HFF-Myc (cell line): ENCODE measurements at regions not wholly inside any gene's neighbourhood (a gene's known extent, or its start where the extent isn't known, plus 50 kb on each side); places are given as distances from the start of the nearest gene placed in this dataset.

ENCODE experiments used
- DNase-seq: peaks from one replicate; pipeline ENCODE4 v3.0.0-alpha.2; 2011; ENCODE audit warnings: low read depth; ENCODE audit errors: extremely low read depth
- H3K4me3 ChIP-seq: replicated peaks from 2 replicates; pipeline ENCODE4 v1.5.1; 2011; ENCODE audit warnings: low read depth, mild to moderate bottlenecking, control low read depth, low read length
- TF ChIP-seq, protein P1 (sequence below): IDR thresholded peaks from 2 replicates; pipeline ENCODE4 v1.5.1; 2012; ENCODE audit warnings: mild to moderate bottlenecking, low read depth, low read length, control low read depth; ENCODE audit errors: missing control alignments

DNA sequence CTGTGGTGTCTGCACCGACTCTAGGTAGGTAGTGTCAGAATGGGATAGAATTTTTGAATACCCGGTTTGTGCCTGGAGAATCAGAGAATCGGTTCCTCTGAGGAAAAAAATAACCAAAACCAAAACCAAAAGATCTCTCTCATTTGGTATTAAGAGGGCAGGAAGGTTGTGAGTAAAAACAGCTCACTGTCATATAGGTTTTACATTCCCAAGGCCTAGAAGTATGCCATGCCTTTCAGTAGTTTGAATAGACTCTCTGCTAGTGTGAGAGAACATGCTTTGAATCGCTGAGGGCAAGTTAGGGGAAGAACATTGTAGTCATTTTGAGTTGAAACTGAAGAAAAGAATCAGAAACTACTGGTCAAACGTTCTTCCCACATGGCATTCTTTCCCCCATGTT is 411.4 kb upstream of the CD180 start:
- H3K4me3 ChIP-seq = no peak overlapping the region
- no peak for DNase-seq
- TF ChIP-seq, protein P1, sequence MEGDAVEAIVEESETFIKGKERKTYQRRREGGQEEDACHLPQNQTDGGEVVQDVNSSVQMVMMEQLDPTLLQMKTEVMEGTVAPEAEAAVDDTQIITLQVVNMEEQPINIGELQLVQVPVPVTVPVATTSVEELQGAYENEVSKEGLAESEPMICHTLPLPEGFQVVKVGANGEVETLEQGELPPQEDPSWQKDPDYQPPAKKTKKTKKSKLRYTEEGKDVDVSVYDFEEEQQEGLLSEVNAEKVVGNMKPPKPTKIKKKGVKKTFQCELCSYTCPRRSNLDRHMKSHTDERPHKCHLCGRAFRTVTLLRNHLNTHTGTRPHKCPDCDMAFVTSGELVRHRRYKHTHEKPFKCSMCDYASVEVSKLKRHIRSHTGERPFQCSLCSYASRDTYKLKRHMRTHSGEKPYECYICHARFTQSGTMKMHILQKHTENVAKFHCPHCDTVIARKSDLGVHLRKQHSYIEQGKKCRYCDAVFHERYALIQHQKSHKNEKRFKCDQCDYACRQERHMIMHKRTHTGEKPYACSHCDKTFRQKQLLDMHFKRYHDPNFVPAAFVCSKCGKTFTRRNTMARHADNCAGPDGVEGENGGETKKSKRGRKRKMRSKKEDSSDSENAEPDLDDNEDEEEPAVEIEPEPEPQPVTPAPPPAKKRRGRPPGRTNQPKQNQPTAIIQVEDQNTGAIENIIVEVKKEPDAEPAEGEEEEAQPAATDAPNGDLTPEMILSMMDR = no peak

DNA sequence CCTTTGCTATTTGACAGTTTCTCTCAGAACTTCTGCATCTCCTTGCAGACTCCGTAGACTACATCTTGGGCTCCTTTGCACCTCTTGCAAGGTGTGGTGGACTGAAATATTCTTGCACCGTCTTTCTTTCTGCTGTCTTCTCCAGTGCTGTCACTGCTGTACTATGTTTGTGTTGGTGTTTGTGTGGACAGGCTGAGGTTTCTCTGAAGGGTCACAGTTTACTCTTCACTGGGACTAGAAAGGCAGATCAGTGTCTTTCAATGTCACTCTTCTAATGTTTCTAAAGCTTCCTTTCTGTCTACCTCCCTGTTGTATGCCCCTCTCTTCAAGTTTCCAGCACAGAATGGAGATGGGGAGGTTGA is 410.0 kb upstream of the CD180 start:
- H3K4me3 ChIP-seq = no peak overlapping the region
- TF ChIP-seq, protein P1 = no peak
- no peak for DNase-seq

DNA sequence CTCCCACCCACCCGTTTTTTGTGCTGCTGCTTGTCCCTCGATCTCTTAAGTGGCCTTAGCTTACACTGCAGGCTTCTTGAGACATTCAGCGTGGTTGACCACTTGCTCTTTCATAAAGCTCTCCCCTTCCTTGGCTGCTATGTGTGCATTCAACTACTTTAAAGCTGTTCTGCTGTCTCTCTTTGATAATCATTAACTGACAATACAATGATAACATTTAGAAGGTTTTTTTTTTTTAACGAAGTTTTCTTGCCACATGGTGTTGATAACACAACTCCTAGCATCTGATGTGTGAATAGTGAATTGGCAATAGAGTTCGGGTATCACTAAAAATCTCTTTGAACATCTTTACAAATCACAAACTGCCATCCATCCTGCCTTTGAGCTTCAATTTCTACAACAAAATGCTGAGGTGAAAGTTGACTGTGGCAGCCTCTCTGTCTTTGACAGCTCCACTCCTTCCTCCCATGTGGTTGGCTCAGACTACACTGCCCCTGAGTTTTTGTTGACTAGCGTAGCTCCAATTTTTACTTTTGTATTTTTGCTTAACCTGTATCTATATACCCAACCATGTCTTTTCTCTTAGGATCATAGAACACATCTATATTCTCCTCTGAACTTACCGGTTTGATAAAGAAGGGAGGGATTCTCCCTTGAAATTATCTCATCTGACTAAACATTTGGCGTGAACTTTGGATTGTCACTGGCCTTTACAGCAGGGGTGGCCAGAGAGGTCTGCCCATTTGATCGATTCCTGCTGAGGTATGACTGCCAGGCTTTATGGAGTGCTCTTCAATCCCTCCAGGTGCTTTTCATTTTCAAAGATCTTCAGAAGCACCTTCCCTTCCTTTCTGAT is 409.4 kb upstream of the CD180 start:
- no peak for DNase-seq
- TF ChIP-seq, protein P1 = no peak
- H3K4me3 ChIP-seq = no peak overlapping the region

DNA sequence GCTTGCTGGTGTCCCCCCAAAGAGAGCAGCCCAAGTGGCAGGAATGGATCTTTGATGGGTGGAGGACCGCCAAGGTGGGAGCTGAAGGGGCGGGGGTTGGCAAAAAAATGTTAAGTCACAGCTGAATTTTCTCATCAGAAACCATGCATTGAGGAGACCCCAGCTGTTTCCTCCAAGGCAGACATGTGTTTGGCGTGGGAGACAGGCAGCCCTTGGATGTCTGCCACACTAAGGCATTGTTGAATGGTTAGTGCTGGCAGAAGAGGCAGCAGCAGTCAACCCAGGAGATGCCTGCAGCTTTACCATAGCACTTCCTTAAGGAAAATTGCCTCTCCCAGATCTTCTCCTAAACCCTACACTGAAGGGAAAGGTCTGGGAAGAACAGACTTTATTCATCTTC is 394.9 kb upstream of the CD180 start:
- no peak overlapping the region for H3K4me3 ChIP-seq
- no peak for DNase-seq
- TF ChIP-seq, protein P1 = no peak

DNA sequence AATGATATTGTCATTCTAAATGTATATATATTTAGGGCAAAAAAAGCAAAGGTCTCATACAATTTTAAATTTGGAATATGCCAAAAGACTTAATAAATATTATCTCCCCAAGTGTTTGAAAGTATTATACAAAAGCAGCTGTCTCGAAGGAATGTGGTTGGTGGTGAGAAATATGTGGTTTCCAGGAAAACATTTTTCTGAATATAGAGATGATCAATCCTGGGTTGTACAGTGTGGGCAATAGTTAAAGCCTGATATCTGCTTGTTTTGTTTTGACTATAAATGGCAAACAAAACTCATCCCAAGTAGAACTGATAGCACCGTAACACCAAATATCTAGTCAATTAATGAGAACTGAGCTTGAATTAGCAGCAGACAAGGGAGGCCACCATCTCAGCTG is 391.8 kb upstream of the CD180 start:
- TF ChIP-seq, protein P1 = no peak
- no peak for DNase-seq
- no peak overlapping the region for H3K4me3 ChIP-seq

DNA sequence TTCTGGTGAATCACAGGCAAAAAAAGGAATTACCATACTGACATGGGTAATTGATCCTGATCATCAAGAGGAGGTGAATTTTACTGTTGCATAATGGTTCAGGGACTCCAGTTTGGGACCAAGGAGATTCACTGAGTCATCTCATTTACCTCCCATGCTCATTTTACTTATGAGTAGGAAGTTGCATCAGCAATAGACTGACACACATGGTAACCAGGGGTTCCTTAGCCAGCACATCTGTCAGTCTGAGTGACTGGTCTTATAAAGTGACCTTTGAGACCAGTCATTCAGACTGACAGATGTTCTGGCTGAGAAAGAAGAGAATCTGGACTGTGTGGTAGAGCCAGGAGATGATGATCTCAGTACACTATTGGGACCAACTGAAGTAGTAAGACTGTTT is 384.6 kb upstream of the CD180 start:
- H3K4me3 ChIP-seq = no peak overlapping the region
- TF ChIP-seq, protein P1 = no peak
- peak; percentile 26 for DNase-seq

DNA sequence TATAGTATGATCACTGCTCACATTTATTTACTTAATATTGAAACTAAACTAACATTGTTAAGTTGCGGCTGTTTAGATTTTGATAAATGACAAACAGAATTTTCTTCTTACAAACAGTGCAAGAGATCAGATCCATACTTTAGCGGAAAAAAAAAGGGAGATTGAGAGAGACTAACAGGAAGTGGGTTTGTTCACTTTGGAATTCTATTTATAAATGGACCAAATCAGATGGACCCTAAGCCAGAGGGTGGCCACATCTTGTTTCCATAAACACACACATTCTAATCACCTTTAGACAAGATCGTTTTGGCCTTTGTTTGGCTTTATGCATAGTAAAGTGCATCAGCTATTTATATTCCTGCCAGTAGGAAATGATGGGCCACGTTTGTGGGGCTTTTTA is 381.4 kb upstream of the CD180 start:
- DNase-seq = peak; percentile 59
- H3K4me3 ChIP-seq = no peak overlapping the region
- TF ChIP-seq, protein P1 = no peak
